ENCODE measurements at regions not wholly inside any gene's neighbourhood (a gene's known extent, or its start where the extent isn't known, plus 50 kb on each side); places are given as distances from the start of the nearest gene placed in this dataset.

DNA sequence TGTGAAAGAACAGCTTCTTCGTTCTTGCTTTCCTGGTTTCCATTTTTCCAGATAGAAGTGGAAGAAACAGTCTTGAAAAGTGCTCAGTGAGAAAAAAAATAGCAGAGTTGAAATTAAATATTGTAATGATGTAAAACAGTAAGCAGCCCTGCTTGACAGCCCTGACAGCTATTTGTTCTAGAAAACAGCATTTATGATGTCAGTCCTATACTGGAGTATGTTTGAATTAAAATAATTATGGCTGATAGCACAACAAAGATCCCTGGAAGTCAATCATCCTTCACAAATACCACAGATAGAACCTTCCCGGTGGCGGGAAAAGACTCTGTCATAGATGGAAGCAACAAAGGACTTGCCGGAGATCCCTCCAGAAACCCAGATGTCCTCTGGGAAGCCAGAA lies 298.0 kb upstream of the TNRC6C start:
- TF ChIP-seq TP53 (CRISPR knock-in tag; conservative IDR thresholded peaks at IDR 0.05) (no peak), ZMAT3 (CRISPR knock-in tag; conservative IDR thresholded peaks at IDR 0.05) (no peak), TAF1 (CRISPR knock-in tag; IDR thresholded peaks at IDR 0.05) (no peak), ZFP36 (IDR thresholded peaks at IDR 0.05; ENCODE audit: borderline replicate concordance, low read depth, low read length, partially characterized antibody) (no peak), ISX (CRISPR knock-in tag; conservative IDR thresholded peaks at IDR 0.05) (no peak), MAFK (conservative IDR thresholded peaks at IDR 0.05 in 1 of 2, IDR thresholded peaks at IDR 0.05 in 1 of 2; ENCODE audit: low read length in 2 of 2) (no peak), RFX5 (IDR thresholded peaks at IDR 0.05; ENCODE audit: low read depth, low read length) (no peak), ZBTB1 (CRISPR knock-in tag; IDR thresholded peaks at IDR 0.05; ENCODE audit: borderline replicate concordance) (no peak)
- TF ChIP-seq, protein P1, sequence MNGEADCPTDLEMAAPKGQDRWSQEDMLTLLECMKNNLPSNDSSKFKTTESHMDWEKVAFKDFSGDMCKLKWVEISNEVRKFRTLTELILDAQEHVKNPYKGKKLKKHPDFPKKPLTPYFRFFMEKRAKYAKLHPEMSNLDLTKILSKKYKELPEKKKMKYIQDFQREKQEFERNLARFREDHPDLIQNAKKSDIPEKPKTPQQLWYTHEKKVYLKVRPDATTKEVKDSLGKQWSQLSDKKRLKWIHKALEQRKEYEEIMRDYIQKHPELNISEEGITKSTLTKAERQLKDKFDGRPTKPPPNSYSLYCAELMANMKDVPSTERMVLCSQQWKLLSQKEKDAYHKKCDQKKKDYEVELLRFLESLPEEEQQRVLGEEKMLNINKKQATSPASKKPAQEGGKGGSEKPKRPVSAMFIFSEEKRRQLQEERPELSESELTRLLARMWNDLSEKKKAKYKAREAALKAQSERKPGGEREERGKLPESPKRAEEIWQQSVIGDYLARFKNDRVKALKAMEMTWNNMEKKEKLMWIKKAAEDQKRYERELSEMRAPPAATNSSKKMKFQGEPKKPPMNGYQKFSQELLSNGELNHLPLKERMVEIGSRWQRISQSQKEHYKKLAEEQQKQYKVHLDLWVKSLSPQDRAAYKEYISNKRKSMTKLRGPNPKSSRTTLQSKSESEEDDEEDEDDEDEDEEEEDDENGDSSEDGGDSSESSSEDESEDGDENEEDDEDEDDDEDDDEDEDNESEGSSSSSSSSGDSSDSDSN (CRISPR knock-in tag; IDR thresholded peaks at IDR 0.05), result no peak
- TF ChIP-seq, protein P2, sequence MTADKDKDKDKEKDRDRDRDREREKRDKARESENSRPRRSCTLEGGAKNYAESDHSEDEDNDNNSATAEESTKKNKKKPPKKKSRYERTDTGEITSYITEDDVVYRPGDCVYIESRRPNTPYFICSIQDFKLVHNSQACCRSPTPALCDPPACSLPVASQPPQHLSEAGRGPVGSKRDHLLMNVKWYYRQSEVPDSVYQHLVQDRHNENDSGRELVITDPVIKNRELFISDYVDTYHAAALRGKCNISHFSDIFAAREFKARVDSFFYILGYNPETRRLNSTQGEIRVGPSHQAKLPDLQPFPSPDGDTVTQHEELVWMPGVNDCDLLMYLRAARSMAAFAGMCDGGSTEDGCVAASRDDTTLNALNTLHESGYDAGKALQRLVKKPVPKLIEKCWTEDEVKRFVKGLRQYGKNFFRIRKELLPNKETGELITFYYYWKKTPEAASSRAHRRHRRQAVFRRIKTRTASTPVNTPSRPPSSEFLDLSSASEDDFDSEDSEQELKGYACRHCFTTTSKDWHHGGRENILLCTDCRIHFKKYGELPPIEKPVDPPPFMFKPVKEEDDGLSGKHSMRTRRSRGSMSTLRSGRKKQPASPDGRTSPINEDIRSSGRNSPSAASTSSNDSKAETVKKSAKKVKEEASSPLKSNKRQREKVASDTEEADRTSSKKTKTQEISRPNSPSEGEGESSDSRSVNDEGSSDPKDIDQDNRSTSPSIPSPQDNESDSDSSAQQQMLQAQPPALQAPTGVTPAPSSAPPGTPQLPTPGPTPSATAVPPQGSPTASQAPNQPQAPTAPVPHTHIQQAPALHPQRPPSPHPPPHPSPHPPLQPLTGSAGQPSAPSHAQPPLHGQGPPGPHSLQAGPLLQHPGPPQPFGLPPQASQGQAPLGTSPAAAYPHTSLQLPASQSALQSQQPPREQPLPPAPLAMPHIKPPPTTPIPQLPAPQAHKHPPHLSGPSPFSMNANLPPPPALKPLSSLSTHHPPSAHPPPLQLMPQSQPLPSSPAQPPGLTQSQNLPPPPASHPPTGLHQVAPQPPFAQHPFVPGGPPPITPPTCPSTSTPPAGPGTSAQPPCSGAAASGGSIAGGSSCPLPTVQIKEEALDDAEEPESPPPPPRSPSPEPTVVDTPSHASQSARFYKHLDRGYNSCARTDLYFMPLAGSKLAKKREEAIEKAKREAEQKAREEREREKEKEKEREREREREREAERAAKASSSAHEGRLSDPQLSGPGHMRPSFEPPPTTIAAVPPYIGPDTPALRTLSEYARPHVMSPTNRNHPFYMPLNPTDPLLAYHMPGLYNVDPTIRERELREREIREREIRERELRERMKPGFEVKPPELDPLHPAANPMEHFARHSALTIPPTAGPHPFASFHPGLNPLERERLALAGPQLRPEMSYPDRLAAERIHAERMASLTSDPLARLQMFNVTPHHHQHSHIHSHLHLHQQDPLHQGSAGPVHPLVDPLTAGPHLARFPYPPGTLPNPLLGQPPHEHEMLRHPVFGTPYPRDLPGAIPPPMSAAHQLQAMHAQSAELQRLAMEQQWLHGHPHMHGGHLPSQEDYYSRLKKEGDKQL (CRISPR knock-in tag; IDR thresholded peaks at IDR 0.05; ENCODE audit: low read depth), result no peak
- TF ChIP-seq, protein P3, sequence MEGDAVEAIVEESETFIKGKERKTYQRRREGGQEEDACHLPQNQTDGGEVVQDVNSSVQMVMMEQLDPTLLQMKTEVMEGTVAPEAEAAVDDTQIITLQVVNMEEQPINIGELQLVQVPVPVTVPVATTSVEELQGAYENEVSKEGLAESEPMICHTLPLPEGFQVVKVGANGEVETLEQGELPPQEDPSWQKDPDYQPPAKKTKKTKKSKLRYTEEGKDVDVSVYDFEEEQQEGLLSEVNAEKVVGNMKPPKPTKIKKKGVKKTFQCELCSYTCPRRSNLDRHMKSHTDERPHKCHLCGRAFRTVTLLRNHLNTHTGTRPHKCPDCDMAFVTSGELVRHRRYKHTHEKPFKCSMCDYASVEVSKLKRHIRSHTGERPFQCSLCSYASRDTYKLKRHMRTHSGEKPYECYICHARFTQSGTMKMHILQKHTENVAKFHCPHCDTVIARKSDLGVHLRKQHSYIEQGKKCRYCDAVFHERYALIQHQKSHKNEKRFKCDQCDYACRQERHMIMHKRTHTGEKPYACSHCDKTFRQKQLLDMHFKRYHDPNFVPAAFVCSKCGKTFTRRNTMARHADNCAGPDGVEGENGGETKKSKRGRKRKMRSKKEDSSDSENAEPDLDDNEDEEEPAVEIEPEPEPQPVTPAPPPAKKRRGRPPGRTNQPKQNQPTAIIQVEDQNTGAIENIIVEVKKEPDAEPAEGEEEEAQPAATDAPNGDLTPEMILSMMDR (CRISPR knock-in tag; IDR thresholded peaks at IDR 0.05), result no peak

Measured in HepG2 (cell line).